ENCODE measurements at regions not wholly inside any gene's neighbourhood (a gene's known extent, or its start where the extent isn't known, plus 50 kb on each side); places are given as distances from the start of the nearest gene placed in this dataset.

GRCh38 chr20:40370800-40371199, 318.2 kb downstream of the MAFB start:
- Histone ChIP-seq H3F3A (ENCODE audit: low read length, unreplicated experiment) (no peaks in the 10 kb centered on the region), H3K27me3 (ENCODE audit: low read length) (no peaks in the 10 kb centered on the region), H3K9ac (ENCODE audit: low read length) (no peak overlapping the region), H3K9me2 (replicated peaks; ENCODE audit: low read length) (no peaks in the 10 kb centered on the region), H3K4me2 (ENCODE audit: low read length) (no peak overlapping the region), H2AFZ (ENCODE audit: low read length) (no peak overlapping the region), H3K79me2 (ENCODE audit: low read length) (no peaks in the 10 kb centered on the region), H3K4me3 (ENCODE audit: low read length) (no peak overlapping the region), H3K36me3 (ENCODE audit: low read depth, low read length) (no peaks in the 10 kb centered on the region), H3K27ac (ENCODE audit: low read length) (no peak overlapping the region), H3K9me3 (ENCODE audit: low read length) (peaks cover 10% of the 10 kb centered on the region; the same call in 1 of the 2 replicates), H4K20me1 (ENCODE audit: low read length) (no peaks in the 10 kb centered on the region), H3K4me1 (ENCODE audit: insufficient read depth, low read length) (no peaks in the 10 kb centered on the region)
- ATAC-seq = no peak
- no TSS peak for BruUV-seq (replicated peaks)
- DNase-seq = no peak
- TF ChIP-seq EZH2phosphoT487 (IDR thresholded peaks at IDR 0.05; ENCODE audit: borderline replicate concordance, low read length) = no peak
- TF ChIP-seq EZH2 (IDR thresholded peaks at IDR 0.05; ENCODE audit: low read length, unreplicated experiment) = no peak
- TF ChIP-seq, protein P1, sequence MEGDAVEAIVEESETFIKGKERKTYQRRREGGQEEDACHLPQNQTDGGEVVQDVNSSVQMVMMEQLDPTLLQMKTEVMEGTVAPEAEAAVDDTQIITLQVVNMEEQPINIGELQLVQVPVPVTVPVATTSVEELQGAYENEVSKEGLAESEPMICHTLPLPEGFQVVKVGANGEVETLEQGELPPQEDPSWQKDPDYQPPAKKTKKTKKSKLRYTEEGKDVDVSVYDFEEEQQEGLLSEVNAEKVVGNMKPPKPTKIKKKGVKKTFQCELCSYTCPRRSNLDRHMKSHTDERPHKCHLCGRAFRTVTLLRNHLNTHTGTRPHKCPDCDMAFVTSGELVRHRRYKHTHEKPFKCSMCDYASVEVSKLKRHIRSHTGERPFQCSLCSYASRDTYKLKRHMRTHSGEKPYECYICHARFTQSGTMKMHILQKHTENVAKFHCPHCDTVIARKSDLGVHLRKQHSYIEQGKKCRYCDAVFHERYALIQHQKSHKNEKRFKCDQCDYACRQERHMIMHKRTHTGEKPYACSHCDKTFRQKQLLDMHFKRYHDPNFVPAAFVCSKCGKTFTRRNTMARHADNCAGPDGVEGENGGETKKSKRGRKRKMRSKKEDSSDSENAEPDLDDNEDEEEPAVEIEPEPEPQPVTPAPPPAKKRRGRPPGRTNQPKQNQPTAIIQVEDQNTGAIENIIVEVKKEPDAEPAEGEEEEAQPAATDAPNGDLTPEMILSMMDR (conservative IDR thresholded peaks at IDR 0.05; ENCODE audit: low read depth, low read length) = no peak
- ChIA-PET CTCF (no interaction called here), POLR2A (ENCODE audit: unreplicated experiment) (no interaction called here)
- intact Hi-C loops (cut with micrococcal nuclease) = no loop called here

DNA sequence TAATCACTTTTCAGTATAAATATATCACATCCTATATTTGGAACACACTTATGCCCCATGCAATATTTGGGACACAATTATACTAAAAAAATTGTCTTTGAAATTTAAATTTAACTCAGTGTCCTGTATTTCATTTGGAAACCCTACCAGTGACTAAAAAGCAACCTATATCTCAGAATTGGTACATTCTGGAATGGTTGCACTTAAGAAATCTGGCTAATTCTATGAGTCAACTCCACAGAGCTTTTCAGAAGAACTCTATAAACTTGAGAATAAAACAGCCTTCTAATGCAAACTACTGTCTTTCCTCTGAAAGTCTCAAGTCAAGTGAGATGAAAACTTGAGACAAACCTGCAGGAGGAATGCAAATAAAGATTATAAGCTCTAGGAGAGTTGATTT, 320.2 kb downstream of the MAFB start:
- TF ChIP-seq, protein P1 (conservative IDR thresholded peaks at IDR 0.05; ENCODE audit: low read depth, low read length) = no peak
- no peak for DNase-seq
- Histone ChIP-seq H3K36me3 (ENCODE audit: low read depth, low read length) (no peaks in the 10 kb centered on the region), H4K20me1 (ENCODE audit: low read length) (no peaks in the 10 kb centered on the region), H3F3A (ENCODE audit: low read length, unreplicated experiment) (no peaks in the 10 kb centered on the region), H3K79me2 (ENCODE audit: low read length) (no peaks in the 10 kb centered on the region), H3K9me3 (ENCODE audit: low read length) (no peaks in the 10 kb centered on the region), H3K4me2 (ENCODE audit: low read length) (no peak overlapping the region), H3K4me1 (ENCODE audit: insufficient read depth, low read length) (no peaks in the 10 kb centered on the region), H3K4me3 (ENCODE audit: low read length) (no peak overlapping the region), H3K27me3 (ENCODE audit: low read length) (no peaks in the 10 kb centered on the region), H3K27ac (ENCODE audit: low read length) (no peak overlapping the region), H3K9ac (ENCODE audit: low read length) (no peak overlapping the region), H3K9me2 (replicated peaks; ENCODE audit: low read length) (no peaks in the 10 kb centered on the region), H2AFZ (ENCODE audit: low read length) (no peak overlapping the region)
- no TSS peak for BruUV-seq (replicated peaks)
- POLR2A ChIA-PET (ENCODE audit: unreplicated experiment) = no interaction called here
- CTCF ChIA-PET = no interaction called here
- ATAC-seq = no peak
- intact Hi-C loops (cut with micrococcal nuclease) = no loop called here

- DNase-seq (no peak), ATAC-seq (no peak)
- H4K20me1 ChIP-seq (ENCODE audit: low read length) = no peaks in the 10 kb centered on the region
- ChIA-PET CTCF (no interaction called here), POLR2A (ENCODE audit: unreplicated experiment) (no interaction called here)
- H3K27ac ChIP-seq (ENCODE audit: low read length) = no peak overlapping the region
- no peaks in the 10 kb centered on the region for H3K27me3 ChIP-seq (ENCODE audit: low read length)
- no peaks in the 10 kb centered on the region for H3K36me3 ChIP-seq (ENCODE audit: low read depth, low read length)
- H3K9me3 ChIP-seq (ENCODE audit: low read length) = peaks cover 15% of the 10 kb centered on the region; the same call in 1 of the 2 replicates
- H3K4me3 ChIP-seq (ENCODE audit: low read length) = no peak overlapping the region
- no peak for TF ChIP-seq EZH2 (IDR thresholded peaks at IDR 0.05; ENCODE audit: low read length, unreplicated experiment)
- TF ChIP-seq EZH2phosphoT487 (IDR thresholded peaks at IDR 0.05; ENCODE audit: borderline replicate concordance, low read length) = no peak
- TF ChIP-seq, protein P1 (conservative IDR thresholded peaks at IDR 0.05; ENCODE audit: low read depth, low read length) = no peak
- no TSS peak for BruUV-seq (replicated peaks)
- H3K9me2 ChIP-seq (replicated peaks; ENCODE audit: low read length) = no peaks in the 10 kb centered on the region
- intact Hi-C loops (cut with micrococcal nuclease) = no loop called here
- no peak overlapping the region for H3K9ac ChIP-seq (ENCODE audit: low read length)
- H2AFZ ChIP-seq (ENCODE audit: low read length) = no peak overlapping the region
- H3K4me1 ChIP-seq (ENCODE audit: insufficient read depth, low read length) = no peaks in the 10 kb centered on the region
- no peaks in the 10 kb centered on the region for H3F3A ChIP-seq (ENCODE audit: low read length, unreplicated experiment)
- no peaks in the 10 kb centered on the region for H3K79me2 ChIP-seq (ENCODE audit: low read length)
- H3K4me2 ChIP-seq (ENCODE audit: low read length) = no peak overlapping the region
Observed at GRCh38 chr20:40361916-40362315, 327.1 kb downstream of the MAFB start.
